A204.1 (cell line): ENCODE measurements at regions not wholly inside any gene's neighbourhood (a gene's known extent, or its start where the extent isn't known, plus 50 kb on each side); places are given as distances from the start of the nearest gene placed in this dataset.

ENCODE experiments used
- FAIRE-seq: peaks from 2 replicates; lab custom pipeline; 2012; peaks lifted over from hg19 to GRCh38; lab: Jason Lieb, UNC

DNA sequence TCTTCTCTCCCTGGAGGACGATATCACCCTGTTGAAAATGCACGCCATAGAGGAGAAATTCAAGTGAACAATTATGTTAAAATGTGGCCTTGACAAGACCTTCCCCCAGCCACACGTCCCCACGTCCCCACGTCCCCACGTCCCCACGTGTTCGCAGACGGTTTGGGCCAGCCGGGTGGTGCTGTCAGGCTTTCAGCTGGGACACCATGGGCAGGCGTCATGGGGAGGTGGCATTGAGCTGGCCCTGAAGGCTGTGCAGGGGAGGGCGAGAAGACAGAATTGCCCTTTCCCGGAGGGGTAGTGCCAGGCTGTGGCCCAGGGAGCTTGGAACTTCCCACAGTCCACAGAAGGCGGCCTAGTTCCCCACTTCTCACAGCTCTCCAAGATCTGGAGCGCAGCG is 240.7 kb upstream of the RAB6C start:
- FAIRE-seq: no peak

GRCh38 chr2:129740504-129740903 is 239.0 kb upstream of the RAB6C start:
- FAIRE-seq: no peak

GRCh38 chr2:129741165-129741564 is 238.3 kb upstream of the RAB6C start:
- no peak for FAIRE-seq

DNA sequence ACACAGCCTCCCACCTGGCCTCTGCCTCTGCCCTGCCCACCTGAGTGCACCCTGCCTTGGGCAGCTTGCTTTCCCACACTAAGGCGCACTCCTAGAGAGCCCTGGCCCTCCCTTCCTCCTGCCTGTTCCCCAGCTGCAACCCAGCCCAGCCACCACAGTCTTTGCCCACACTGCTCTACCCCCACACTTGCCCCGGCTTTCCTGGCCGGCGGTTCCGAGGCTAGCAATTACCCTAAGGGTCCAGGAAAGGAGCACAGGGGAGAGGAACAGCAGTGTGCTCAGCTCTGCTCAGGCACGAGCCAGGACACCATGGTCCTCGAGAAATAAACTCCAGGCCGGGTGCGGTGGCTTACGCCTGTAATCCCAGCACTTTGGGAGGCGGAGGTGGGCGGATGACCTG is 237.8 kb upstream of the RAB6C start:
- no peak for FAIRE-seq

DNA sequence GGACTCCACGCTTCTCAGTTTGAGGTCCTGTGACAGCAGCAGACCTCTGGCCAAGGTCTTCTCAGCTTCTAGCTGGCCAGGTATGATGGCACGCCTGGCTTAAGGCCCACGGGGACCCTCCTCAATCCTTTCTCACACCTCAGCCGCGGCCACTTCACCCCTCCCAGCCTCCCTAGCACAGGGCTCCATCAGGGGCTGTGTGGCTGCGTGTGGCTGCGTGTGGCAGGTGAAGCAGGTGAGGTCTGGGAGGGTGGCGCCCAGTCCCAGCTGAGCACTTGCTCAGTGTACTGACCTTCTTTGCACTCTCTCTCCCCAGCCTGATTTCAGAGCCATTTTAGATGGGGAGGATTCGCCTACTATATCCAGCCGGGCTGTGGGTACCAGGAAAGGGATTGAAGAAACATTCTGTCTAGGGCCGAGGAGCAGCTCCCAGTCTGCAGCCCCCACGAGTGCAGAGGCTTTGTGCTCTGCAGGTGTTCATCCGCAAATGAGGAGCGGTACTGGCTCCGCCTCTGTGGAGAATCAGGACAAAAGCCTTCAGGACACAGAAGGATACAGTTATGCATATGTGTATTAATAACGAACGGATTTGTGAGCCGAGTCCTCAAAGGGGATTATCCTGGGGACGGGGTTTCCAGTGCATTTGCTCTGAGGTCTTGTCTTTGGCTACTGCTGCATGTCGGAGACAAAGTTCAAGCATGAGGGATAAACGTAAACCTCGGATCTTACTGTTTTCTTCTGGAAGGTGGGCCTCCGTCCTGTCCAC is 236.9 kb upstream of the RAB6C start:
- FAIRE-seq: no peak

DNA sequence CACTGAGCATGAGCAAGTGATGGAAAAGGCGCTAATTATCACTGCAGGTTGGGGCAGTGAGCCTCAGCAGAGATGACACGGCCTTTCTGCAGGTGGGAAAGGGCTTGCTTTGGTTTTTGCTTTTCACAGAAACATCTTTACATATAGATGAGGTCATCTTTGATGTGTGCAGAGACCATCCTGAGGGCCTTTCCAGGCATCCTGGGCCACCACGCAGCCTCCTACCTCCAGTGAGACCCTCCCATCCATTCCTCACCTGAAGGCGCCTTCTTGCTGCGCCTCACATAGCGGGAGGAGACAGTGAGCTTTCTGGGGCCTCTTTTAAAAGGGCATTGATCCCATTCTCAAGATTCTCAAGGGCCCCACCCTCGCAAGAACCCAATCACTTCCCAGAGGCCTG is 235.3 kb upstream of the RAB6C start:
- FAIRE-seq: no peak

DNA sequence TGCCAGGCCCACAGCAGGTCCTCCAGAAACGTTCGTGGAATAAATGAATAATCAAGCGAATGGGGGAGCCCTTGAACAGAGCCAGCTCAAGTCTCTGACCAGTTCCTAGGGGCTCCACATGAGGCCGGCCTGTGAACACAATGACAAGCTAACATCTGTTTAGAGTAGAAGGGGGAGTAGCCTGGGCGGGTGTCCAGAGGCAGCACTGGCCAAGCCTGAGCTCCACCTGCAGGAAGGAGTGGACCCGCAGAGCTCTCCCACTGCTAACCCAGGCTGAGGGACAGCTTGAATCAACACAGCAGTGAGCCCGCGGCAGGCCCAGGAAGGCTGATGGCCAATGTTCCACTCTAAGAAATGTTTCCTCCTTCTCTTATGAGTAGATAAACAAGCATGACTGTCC is 234.8 kb upstream of the RAB6C start:
- no peak for FAIRE-seq

DNA sequence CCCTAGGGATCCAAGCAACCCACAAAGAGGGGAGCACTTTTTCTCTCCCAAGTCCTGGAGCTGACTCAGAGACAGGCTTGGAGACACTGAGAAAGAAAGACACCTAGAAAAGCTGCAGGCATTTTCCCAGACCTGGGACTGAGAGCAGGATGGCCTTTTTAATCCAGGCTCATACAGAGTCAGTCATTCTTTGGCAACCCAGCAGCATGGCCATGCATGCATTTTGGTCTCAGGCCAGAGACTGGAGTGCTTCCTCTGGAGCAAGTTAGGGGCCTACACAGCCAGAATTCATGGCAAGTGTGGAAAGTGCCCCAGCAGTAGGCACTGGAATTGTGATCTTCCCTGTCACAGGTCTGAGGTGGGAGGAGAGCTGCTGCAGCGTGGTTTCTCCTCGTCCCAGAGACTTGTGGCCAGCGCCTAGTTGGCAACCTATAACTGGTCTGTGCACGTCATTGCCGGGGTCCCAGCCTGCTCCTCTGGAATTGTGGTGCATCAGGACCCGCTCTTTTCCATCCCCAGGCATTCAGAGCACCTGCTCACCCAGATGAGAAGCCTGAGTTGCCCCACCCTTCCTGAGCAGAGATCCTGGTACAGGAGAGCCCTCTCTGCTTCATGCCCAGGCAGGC is 231.9 kb upstream of the RAB6C start:
- FAIRE-seq: no peak

GRCh38 chr2:129748250-129748649 is 231.2 kb upstream of the RAB6C start:
- FAIRE-seq: no peak

DNA sequence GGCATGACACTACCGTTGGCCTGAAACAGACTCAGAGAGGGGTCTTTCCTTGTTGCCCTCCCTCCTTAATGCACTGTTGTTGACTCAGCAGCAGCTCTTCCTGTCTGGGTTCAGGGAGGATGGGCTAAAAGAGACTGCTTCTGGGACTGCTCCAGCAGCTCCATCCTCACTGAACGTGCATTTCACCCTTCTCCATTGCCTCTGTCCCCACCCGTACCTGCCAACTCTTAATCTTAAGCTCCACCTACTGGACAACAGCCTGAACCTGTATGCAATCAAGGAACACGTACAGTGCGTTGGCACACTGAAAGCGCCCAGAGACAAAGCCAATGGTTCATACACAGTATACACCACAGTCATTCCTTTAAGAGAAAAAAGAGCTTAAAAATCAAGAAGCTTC is 230.8 kb upstream of the RAB6C start:
- FAIRE-seq: no peak

- no peak for FAIRE-seq
These were observed 228.1 kb upstream of the RAB6C start for GRCh38 chr2:129751409-129751808.

GRCh38 chr2:129752176-129752575 is 227.3 kb upstream of the RAB6C start:
- no peak for FAIRE-seq

DNA sequence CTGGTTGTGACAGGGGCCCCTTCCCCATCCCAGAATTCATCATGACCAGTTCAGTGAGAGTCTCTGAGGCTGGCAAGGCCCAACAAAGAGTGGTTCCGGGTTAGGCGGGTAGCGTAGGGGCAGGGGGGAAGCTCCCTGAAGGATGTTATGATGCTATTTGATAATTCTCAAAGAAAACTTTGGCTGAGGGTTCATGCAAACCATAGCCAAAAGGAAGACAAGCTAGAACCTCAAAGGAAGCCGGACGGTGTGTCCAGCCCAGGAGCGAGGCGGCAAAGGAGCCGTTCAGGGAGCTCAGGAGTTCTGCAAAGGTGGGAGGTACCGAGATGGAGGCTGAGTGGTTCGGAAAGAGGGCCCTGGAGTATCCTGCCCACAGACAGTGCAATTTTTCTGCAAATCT is 226.8 kb upstream of the RAB6C start:
- no peak for FAIRE-seq

DNA sequence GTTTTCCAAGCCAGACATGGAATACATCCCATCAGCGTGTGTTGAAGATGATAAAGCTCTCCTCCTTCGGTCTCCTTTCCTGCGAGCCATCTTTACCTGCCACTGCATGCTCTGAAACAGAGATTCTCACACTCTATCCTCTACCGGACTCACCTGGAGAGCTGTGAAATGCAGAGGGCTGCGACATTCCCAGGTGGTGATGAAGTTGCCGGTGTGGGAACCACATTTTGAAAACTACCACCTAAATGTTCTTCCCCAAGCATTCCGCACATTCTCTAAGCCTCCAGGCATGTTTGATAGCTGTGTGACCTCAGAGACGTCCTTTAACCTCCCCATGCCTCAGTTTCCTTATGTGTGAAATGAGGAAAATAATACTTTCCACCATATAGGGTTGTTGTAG is 226.2 kb upstream of the RAB6C start:
- FAIRE-seq: no peak

DNA sequence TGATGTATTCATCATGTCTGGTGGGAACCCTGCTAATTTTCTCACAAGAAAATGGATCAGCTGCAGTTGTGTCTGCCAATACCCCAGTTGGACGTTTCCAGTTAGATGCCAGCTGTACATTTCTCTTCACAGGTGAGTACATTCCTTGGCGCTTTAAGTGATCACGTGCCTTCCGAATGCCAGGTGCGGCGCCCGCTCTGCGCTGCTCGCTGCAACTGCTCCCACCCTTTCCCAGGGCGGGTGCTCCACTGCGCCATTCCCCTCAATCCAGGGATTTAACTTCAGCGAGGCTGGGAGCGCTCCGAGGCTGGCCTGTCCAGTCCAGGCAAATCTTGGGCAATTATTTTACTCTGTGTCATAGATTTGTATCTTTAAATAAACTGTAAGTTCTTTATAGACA is 225.0 kb upstream of the RAB6C start:
- FAIRE-seq: no peak

DNA sequence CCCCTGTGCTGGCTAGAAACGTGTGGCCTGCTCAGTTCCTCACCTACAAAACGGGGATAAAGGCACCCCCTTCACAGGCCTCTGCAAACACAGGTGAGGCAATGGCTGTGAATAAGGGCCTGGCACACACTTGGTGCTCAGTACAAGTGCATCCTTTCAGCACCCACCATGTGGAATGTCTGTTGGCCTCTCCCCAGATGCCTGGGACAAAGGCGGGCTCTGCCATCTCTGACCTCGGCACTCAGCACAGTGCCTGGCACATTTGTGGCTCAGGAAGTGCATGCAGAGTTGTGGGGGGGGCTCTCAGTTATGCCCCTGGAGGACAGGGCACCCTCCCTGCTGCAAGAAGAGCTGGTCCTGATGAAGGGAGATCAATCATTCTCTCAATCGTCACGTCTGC is 224.6 kb upstream of the RAB6C start:
- no peak for FAIRE-seq

DNA sequence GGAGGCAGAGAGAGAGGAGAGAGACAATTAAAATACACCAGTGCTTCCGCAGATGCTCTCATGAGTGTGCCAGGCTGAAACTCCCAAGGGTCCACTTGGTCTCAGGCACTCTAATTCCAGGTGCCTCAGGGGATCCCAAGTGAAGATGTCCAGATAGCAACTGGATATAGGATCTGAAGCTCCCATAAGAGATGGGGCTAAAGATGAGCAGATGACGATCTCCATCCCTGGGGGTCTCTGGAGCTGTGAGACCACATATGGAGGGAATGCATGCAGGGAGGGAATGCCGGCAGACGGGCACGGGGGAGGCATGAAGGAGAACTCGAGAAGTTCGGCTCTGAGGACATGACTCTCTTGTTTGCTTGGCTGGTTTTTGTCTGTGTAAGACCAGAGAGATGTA is 223.7 kb upstream of the RAB6C start:
- FAIRE-seq: no peak

DNA sequence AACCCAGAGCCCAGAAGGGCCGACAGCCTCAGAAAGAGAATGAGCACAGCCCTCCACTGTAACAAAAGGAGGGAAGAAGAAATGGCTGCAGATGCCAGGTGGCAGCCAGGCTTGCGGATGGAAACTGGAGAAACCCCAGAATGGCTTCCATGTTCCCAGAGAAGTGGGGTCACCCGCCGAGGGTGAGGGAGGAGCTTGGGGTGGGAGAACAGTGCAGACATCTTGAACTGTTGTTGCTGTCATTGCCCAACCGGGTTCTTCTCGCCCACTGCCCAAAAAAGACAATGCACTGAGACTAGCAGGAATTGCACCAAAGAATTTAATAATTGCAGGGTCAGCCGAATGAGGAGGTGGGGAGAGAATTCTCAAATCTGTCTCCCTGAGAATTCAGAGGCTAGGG is 223.2 kb upstream of the RAB6C start:
- FAIRE-seq: no peak

- FAIRE-seq: no peak
These were observed 222.0 kb upstream of the RAB6C start for GRCh38 chr2:129757366-129757914.

GRCh38 chr2:129757915-129758783 is 221.3 kb upstream of the RAB6C start:
- no peak for FAIRE-seq

DNA sequence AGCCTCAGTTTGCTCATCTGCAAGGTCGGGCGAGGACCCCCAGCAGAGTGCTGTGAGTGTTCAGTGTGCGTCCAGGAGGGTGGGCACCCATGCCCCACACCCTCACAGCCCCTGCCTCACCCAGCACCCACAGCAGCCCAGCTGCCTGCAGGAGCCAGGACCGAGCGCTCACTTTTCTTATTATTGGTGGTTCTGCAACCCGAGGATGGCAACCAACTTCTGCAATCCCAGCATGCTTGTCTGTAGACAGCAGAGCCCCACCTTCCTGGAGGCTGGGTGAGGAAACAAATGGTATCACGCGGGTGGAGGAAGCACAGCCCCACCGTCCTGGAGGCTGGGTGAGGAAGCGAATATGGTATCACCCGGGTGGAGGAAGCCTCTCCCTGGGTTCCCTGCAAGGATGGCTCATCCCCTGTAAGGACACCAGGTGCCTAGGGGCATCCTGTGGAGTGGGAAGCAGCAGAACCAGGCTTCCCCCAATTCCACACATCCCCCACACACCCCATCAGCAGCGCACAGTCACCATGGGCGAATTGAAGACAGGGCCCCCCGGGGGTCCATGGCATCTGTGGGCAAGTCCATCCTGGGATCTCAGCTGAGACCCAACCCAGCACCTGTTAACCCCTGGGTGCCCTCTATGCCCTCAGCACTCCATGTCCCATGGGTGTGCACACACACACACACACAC is 220.5 kb upstream of the RAB6C start:
- FAIRE-seq: no peak

DNA sequence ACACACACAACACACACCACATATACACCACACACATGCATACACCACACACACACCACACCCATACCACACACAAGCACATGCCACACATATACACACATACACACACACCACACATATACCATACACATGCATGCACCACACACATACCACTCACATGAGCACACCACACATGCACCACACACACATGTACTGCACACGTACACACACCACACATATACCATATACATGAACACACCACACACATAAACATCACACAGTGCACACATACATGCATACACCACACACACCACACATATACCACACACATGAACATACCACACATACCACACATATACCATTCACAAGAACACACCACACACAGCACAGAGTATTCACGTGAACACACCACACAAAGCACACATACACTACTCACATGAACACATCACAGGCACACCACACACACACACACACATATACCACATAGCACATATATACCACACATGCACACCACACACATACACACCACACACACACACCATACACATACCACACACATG is 219.9 kb upstream of the RAB6C start:
- FAIRE-seq: no peak
